HAP-1 (cell line): ENCODE measurements at regions not wholly inside any gene's neighbourhood (a gene's known extent, or its start where the extent isn't known, plus 50 kb on each side); places are given as distances from the start of the nearest gene placed in this dataset.
"Not testable (repeated sequence)": the region's sequence is repeated elsewhere in the genome, so short reads cannot be mapped to it uniquely, and the experiment has no call there.

Experiments
- DNase-seq, 2 experiments: peaks; one replicate each; pipeline ENCODE4 v3.0.0-alpha.2; 2016 to 2020; ENCODE audit warnings: low spot score in 2 of 2
- H3K27me3 ChIP-seq: fragments of 250-450 bp; sonication (Bioruptor Pico); 2 replicates; pipeline ENCODE4 v1.5.1; 2020; ENCODE audit warnings: low read depth, mild to moderate bottlenecking, moderate library complexity
- H3K36me3 ChIP-seq: fragments of 250-450 bp; sonication (Bioruptor Pico); replicated peaks from 2 replicates; pipeline ENCODE4 v1.5.1; 2020; ENCODE audit warnings: mild to moderate bottlenecking
- H3K4me1 ChIP-seq: fragments of 250-450 bp; sonication (Bioruptor Pico); 2 replicates; pipeline ENCODE4 v1.5.1; 2020; ENCODE audit warnings: mild to moderate bottlenecking
- H3K4me3 ChIP-seq: fragments of 250-450 bp; sonication (Bioruptor Pico); 2 replicates; pipeline ENCODE4 v1.5.1; 2020; ENCODE audit warnings: mild to moderate bottlenecking, moderate library complexity
- H3K9me3 ChIP-seq: fragments of 250-450 bp; sonication (Bioruptor Pico); 2 replicates; pipeline ENCODE4 v1.5.1; 2020; ENCODE audit warnings: mild to moderate bottlenecking, moderate library complexity
- in situ Hi-C: fragments of 300-500 bp; cut with MboI; formaldehyde crosslinking; loops from 3 replicates; pipeline ENCODE4 v1.14.3; 2020; ENCODE audit warnings: low sequenced_read_pairs, inconsistent platforms, mixed read lengths

DNA sequence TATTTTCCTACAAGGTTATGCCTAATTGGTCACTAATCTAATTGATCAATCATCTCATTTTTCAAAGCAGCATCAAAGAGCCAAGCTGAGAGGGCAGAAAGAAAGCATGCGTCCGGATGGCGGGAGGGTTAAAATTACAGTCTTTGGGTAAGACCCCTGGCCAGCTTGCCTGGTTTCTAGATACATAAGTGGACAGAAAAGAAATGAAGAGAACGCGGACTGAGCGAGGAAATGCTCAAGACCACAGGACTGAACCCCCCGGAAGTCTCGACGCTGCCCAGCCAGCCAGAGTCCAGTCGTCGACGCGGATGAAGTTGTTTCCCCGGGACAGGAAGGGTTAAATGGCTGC, 297.2 kb downstream of the OMA1 start:
- in situ Hi-C loops = no loop called here
- Histone ChIP-seq H3K4me1 (no peaks in the 10 kb centered on the region), H3K36me3 (no peaks in the 10 kb centered on the region), H3K9me3 (no peaks in the 10 kb centered on the region), H3K4me3 (no peak overlapping the region), H3K27me3 (peaks cover 9% of the 10 kb centered on the region)
- DNase-seq = no peak

DNA sequence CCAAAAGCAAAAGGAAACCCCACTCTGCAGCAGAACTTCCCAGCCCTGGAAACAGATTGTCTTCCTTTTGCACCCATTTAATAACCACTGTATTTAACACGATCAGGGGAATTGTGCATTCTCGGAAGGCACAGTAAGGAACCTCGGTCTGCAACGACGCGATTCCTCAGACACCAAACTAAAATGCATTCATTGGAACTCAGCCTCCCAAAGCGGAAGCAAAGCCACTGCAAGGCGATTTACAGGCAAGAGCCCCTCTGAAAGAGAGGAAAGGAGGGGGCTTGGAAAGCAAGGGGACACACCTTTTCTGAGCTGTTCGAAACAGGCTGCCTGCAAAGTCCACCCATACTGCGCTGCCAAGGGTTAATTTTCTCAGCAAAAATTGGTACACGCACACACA, 297.7 kb downstream of the OMA1 start:
- H3K4me1 ChIP-seq = no peaks in the 10 kb centered on the region
- DNase-seq = no peak
- H3K27me3 ChIP-seq = peaks cover 9% of the 10 kb centered on the region
- in situ Hi-C loops = no loop called here
- H3K36me3 ChIP-seq = no peaks in the 10 kb centered on the region
- no peaks in the 10 kb centered on the region for H3K9me3 ChIP-seq
- no peak overlapping the region for H3K4me3 ChIP-seq

DNA sequence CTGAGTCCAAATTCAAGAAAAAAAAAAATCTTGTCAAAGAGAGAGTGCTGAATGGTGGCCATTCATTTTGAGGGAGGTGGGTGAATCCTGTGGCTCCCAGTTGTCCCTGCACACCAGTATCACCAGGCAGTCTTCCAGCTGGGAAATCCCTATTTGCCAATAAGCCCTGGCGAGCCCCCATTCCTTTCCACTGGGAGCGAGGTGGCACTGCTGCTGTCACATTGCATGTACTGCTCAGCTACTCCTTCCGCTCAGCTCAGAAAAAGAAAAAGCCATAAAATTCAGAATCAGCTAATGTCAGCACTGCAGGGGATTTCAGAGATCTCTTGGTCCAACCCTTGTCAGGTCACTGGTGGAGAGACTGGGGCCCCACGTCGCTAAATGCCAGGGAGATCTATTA, 298.5 kb downstream of the OMA1 start:
- H3K27me3 ChIP-seq = peaks cover 9% of the 10 kb centered on the region
- in situ Hi-C loops = no loop called here
- no peak overlapping the region for H3K4me3 ChIP-seq
- no peaks in the 10 kb centered on the region for H3K4me1 ChIP-seq
- H3K36me3 ChIP-seq = no peaks in the 10 kb centered on the region
- H3K9me3 ChIP-seq = no peaks in the 10 kb centered on the region
- no peak for DNase-seq

DNA sequence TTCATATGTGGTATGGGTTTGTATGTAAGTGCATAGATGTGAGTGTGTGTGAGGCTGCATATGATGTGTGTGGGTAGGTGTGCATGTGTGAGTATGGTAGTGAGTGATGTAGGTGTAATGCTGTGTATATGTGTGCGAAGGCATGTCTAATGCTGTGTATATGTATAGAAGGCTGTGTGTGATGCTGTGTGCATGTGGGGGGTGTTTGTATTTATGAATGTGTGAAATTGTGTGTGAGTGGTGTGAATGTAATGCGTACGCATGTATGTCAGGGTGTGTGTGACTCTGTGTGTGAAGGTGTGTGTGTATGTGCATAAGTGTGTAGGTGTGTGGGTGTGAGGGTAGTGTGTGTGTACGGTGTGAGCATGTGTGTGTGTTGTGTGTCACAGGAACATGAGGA, 300.0 kb downstream of the OMA1 start:
- DNase-seq = no peak
- no peaks in the 10 kb centered on the region for H3K36me3 ChIP-seq
- in situ Hi-C loops = no loop called here
- peaks cover 9% of the 10 kb centered on the region for H3K27me3 ChIP-seq
- no peak overlapping the region for H3K4me3 ChIP-seq
- no peaks in the 10 kb centered on the region for H3K9me3 ChIP-seq
- no peaks in the 10 kb centered on the region for H3K4me1 ChIP-seq

DNA sequence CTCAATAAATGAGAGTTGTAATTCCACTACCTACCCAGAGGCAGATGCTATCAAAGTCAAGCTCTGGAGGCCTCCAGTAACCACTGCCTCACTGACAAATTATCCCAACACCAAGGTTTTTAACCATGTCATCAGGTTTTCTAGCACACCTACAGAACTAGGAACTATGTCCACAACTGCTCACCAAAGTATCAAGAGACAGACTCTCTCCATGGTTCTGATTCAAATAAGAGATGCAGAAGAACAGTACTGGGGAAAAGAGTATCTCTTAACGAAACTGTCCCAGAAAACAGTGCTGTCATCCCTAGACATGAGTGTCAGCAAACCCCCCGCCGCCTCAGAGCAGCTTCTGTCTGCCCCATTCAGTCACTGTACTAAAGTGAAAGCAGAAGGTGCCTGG, 301.7 kb downstream of the OMA1 start:
- Histone ChIP-seq H3K4me1 (no peaks in the 10 kb centered on the region), H3K4me3 (no peak overlapping the region), H3K9me3 (no peaks in the 10 kb centered on the region), H3K36me3 (no peaks in the 10 kb centered on the region), H3K27me3 (peaks cover 9% of the 10 kb centered on the region)
- in situ Hi-C loops = no loop called here
- DNase-seq = no peak

DNA sequence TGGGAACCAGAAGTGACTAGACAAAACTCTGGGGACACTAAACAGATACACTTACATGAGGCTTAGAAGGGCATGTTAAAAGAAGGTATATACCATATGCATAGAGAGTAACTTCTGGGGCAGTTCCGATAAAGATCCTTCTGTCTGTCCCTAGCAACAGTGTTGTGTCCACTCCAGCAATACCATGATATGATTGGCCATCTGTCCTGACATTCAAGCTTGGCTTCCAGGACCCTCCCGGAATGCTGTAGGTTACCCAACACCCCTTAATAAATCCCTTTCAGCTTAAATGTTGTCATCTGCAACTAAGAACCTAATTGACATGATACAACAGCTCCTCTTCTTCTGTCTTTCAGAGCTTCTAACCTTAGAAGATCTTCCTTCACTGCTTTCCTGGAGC, 307.7 kb downstream of the OMA1 start:
- Histone ChIP-seq H3K27me3 (no peaks in the 10 kb centered on the region), H3K4me1 (no peaks in the 10 kb centered on the region), H3K36me3 (no peaks in the 10 kb centered on the region), H3K4me3 (no peak overlapping the region), H3K9me3 (no peaks in the 10 kb centered on the region)
- in situ Hi-C loops = no loop called here
- DNase-seq = no peak

DNA sequence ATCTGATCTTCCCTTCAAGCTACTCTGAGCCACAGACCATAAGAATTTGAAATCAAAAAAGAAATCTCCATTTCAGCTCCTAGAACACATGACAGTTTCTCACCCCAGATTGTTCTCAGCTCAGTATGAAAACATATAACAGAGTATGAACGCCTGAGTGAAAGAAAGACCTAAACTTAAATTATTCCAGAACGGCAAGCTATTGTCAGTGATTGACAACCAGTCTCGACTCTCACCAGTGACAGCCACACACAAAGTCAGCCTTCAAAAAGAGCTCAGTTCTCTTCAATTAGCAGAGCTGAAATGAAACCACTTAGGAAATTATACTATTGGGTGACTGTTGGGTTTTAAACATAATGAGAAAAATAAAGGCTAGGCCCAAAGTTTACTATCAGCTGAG, 312.8 kb downstream of the OMA1 start:
- Histone ChIP-seq H3K36me3 (no peaks in the 10 kb centered on the region), H3K4me1 (no peaks in the 10 kb centered on the region), H3K9me3 (no peaks in the 10 kb centered on the region), H3K4me3 (no peak overlapping the region), H3K27me3 (no peaks in the 10 kb centered on the region)
- in situ Hi-C loops = no loop called here
- no peak for DNase-seq

DNA sequence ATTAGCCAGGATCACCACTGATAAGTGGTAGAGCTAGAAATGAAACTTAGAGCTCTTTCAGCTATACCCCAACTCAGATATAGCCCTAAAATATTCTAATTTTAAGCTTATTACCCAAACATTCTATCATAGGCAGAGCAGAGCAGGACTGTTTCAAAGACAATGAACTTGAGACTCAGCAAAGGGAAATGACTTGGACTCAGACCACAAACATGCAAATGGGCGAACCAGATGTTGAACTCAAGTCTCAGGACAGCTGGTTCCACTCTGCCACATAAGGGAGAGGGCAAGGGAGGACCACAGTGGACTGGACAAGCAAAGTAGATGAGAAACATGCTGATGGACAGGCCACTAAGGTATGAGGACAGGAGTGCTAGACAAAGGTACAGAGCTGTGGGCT, 315.3 kb downstream of the OMA1 start:
- H3K4me3 ChIP-seq = no peak overlapping the region
- in situ Hi-C loops = no loop called here
- no peaks in the 10 kb centered on the region for H3K4me1 ChIP-seq

DNA sequence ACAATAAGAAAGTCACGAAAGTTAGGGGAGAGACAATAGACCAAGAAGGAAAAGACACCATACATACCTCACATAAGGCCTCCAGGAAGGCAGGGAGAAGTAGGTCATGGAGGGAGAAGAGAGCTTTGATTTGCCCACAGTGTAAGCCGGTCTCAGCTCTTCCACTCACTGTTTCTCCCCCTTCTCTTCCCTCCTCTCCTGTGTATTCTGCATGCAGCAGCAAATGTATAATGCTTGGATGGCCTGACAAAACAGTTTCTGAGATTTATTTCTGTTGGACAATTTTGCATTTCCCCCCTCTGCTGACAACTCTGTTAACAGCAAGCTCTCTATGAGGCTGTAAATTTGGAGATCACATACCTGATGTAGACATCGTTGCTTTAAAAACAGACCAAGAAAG, 318.9 kb downstream of the OMA1 start:
- H3K4me3 ChIP-seq = no peak overlapping the region
- no peaks in the 10 kb centered on the region for H3K9me3 ChIP-seq
- no peaks in the 10 kb centered on the region for H3K36me3 ChIP-seq
- no peaks in the 10 kb centered on the region for H3K27me3 ChIP-seq
- no peaks in the 10 kb centered on the region for H3K4me1 ChIP-seq
- in situ Hi-C loops = no loop called here
- no peak for DNase-seq

More for the DNA sequence above, 315.3 kb downstream of the OMA1 start:
- Histone ChIP-seq H3K27me3 (no peaks in the 10 kb centered on the region), H3K9me3 (no peaks in the 10 kb centered on the region), H3K36me3 (no peaks in the 10 kb centered on the region)
- DNase-seq = no peak

DNA sequence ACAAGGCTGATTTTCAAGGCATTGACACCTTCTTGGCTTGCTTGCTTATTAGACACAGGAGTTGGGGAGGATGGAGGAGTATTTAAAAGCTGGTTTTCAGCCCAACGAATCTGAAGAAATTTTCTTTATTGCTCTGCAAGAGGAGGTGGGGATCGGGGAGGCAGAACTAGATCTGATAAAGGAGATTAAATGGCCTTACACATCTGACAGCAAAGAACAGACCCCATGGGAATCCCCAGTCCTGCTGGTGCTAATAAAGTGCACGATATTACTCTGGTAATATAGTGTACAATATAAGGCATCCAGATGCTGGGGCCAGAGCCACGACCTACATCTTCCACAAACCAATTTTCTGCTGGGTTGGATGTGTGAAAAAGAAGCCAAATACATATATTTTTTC, 323.0 kb downstream of the OMA1 start:
- no peak for DNase-seq
- Histone ChIP-seq H3K27me3 (no peaks in the 10 kb centered on the region), H3K4me1 (no peaks in the 10 kb centered on the region), H3K36me3 (no peaks in the 10 kb centered on the region), H3K9me3 (no peaks in the 10 kb centered on the region), H3K4me3 (no peak overlapping the region)
- in situ Hi-C loops = no loop called here

DNA sequence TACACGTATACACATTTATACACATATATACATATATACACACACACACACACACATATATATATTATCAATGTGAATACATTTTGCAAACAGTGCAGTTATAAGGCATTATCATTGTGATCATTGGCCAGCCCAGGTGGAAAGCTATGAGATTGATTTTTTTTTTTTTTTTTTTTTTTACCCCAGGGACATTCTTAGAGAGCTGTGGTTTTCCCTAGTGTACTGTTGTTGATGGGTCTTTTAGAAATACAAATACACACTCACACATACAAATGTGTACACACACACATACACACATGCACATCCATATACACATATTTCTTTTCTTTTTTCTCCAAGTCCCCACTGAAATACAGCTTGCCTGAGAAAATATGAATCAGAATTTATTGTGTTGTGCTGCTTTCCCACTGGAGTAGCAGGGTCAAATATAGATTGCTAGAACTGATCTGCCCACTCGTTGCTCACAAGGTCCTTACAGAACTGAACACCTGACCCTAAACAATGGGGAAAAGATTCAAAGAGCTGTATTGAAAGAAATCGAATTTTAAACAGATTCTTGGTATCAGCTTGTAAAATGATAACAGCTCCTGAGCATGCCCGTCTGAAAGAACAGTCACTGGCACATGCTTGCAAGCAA, 325.6 kb downstream of the OMA1 start:
- in situ Hi-C loops = no loop called here
- no peaks in the 10 kb centered on the region for H3K4me1 ChIP-seq

DNA sequence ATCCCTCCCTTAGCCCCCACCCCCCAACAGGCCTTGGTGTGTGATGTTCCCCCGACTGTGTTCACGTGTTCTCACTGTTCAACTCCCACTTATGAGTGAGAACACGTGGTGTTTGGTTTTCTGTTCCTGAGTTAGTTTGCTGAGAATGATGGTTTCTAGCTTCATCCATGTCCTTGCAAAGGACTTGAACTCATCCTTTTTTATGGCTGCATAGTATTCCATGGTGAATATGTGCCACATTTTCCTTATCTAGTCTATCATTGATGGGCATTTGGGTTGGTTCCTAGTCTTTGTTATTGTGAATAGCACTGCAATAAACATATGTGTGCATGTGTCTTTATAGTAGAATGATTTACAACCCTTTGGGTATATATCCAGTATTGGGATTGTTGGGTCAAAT, 330.4 kb downstream of the OMA1 start:
- DNase-seq, H3K36me3 ChIP-seq, H3K9me3 ChIP-seq, H3K4me1 ChIP-seq, H3K4me3 ChIP-seq, in situ Hi-C loops, H3K27me3 ChIP-seq: not testable (repeated sequence)

More for the DNA sequence above, 325.6 kb downstream of the OMA1 start:
- H3K4me3 ChIP-seq = no peak overlapping the region
- no peaks in the 10 kb centered on the region for H3K36me3 ChIP-seq
- no peak for DNase-seq
- no peaks in the 10 kb centered on the region for H3K9me3 ChIP-seq
- H3K27me3 ChIP-seq = no peaks in the 10 kb centered on the region

DNA sequence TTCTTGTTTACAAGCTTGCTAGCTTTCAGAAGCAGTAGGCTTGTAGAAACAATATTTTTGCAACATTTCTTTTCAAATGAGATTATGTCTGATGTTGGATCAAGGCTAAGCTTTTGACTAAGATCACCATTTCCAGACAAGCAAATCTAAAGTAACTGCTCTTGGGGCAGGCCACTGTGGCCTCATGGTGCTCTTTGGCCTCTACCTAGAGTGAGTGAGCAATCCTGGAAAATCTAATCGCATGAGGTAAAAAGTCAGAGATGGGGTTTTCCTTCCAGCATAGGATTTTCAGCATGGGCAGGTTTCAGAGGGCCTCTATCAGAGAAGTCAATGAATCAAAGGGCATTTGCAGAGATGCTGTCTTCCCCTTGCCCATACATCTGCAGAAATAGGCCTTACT, 331.9 kb downstream of the OMA1 start:
- Histone ChIP-seq H3K27me3 (no peaks in the 10 kb centered on the region), H3K9me3 (no peaks in the 10 kb centered on the region), H3K4me1 (no peaks in the 10 kb centered on the region), H3K4me3 (no peak overlapping the region), H3K36me3 (no peaks in the 10 kb centered on the region)
- DNase-seq = no peak
- in situ Hi-C loops = no loop called here

DNA sequence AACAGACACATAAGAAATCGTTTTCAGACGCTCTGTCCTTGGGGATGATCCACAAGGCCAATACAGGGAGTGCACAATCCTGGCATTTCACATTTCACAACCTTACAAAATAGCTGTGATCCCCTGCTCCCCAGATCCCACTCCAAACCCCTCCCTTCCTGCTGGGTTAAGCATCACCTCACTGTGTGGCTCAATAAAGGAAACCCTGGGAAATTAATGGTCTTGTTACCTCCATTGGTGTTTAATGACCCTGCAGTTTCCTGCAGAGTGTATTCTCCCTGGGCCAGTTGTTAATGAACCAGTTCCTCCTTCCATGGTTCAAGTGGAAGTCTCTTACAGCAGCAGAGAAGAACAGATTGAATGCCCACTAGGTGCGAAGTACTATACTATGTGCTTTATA, 334.7 kb downstream of the OMA1 start:
- Histone ChIP-seq H3K4me3 (no peak overlapping the region), H3K36me3 (no peaks in the 10 kb centered on the region), H3K27me3 (no peaks in the 10 kb centered on the region), H3K4me1 (no peaks in the 10 kb centered on the region), H3K9me3 (no peaks in the 10 kb centered on the region)
- in situ Hi-C loops = no loop called here
- no peak for DNase-seq

DNA sequence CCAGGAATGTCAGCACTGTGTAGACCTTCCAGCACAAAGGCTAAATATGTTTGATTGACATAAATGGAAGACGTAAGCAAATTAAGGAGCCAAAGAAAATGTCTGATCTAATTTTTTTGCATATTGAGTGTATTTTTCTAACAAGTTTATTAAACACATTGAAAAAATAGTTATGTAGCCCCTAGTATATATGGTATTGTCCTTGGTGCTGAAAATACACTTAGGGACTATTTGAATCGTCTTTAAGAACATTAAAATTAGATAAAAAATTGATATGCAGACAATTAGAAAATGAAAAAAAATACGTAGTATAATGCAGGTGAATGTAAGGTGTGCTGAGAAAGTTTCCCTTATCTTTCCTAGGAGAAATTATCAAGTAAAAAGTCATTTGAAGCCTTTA, 337.0 kb downstream of the OMA1 start:
- Histone ChIP-seq H3K36me3 (no peaks in the 10 kb centered on the region), H3K27me3 (no peaks in the 10 kb centered on the region), H3K9me3 (no peaks in the 10 kb centered on the region), H3K4me3 (no peak overlapping the region), H3K4me1 (no peaks in the 10 kb centered on the region)
- DNase-seq = no peak
- in situ Hi-C loops = no loop called here
